ENCODE measurements at regions not wholly inside any gene's neighbourhood (a gene's known extent, or its start where the extent isn't known, plus 50 kb on each side); places are given as distances from the start of the nearest gene placed in this dataset.
"Not testable (repeated sequence)": the region's sequence is repeated elsewhere in the genome, so short reads cannot be mapped to it uniquely, and the experiment has no call there.

- no peak for DNase-seq
Observed at GRCh38 chr4:23070848-23071570, 378.3 kb downstream of the GBA3 start.

- no peak for DNase-seq
Observed at GRCh38 chr4:23068756-23069155, 376.0 kb downstream of the GBA3 start.

GRCh38 chr4:23068287-23068686 lies 375.6 kb downstream of the GBA3 start:
- DNase-seq, result no peak

DNA sequence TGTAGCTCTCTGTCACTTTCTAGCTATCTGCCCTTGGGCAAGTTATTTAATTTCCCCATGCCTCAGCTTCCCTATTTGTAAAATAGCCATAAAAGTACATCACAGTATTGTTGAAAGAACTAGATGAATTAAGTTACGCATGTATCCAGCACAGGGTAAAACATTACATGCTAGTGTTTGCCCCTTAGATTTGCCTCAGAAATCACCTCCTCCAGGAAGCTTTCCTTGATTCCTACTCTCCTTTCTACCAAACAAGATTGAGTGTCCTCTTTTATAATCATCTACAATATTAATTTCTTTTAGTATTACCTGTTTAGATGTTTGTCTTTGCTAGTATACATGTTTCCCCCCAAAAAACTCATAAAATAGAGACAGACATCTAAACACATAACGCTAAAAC lies 369.5 kb downstream of the GBA3 start:
- DNase-seq, result no peak

DNA sequence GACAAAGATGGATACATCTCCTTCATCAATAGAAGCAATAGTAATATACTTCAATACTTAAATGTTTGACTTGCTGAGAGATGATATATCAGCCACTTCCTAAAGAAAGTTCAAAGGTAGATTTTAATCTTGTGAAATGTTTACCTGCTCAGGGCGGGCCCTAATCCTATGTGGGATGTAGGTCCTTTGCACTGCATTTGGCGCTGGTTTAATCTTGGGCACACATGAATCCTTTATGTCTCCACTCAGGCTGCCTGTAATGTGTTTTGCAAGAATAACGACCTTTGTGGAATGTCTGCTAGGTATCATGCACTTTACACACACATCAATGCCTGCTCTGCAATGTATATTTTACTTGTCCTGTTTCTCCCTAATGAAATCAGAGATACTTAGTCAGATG lies 368.7 kb downstream of the GBA3 start:
- no peak for DNase-seq

- no peak for DNase-seq
Observed at GRCh38 chr4:23060776-23061175, 368.0 kb downstream of the GBA3 start.

DNA sequence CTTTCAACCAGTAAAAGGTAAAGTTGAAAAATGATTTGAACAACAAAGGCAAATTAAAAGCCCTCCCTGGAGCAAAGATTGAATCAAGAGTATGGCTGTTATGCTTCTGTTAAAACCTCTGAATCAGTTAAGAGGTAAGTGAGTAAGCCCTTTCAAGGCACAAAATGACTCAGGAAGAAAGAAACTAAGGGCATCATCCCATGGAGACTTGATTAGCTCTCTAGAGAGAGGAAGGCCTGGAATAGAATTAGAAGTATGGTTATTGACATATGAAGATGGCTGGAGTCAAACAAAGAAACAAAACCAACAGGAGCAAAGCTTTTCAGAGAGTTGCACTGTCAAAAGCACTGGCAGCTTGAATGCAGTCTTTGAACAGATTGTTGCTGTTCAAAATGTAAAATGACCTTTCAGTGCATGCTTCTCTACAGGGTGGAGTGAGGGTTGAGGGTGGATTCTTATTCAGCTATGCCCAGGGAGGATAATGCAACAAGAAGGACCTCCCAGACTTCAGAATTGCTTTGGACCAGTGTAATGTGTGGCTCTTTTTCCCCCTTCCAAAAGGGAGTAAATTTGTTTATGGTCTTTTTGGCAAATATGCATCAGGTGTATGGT lies 365.5 kb downstream of the GBA3 start:
- DNase-seq, result no peak

DNA sequence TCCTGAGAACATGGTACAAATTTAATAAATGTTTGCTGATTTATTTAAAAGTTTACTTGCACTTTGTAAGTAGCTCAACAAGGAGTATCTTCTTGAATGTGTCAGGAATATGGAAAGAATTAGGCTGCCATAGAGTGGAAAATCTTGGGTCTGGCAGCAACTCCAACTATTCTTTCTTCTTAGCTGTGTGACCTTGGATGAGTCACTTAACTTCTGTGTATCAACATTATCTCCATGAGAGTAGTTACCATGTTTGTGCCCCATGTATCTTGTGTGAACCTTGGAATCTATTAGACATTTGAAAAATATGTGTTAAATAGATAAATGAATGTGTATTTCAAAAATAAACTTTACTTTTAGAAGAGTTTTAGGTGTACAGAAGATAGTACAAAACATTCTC lies 348.8 kb downstream of the GBA3 start:
- DNase-seq, result no peak

- DNase-seq, result no peak
Observed at GRCh38 chr4:23040539-23040938, 347.8 kb downstream of the GBA3 start.

- DNase-seq, result no peak
Observed at GRCh38 chr4:23039818-23040217, 347.1 kb downstream of the GBA3 start.

- DNase-seq, result no peak
Observed at GRCh38 chr4:23038626-23039491, 346.1 kb downstream of the GBA3 start.

DNA sequence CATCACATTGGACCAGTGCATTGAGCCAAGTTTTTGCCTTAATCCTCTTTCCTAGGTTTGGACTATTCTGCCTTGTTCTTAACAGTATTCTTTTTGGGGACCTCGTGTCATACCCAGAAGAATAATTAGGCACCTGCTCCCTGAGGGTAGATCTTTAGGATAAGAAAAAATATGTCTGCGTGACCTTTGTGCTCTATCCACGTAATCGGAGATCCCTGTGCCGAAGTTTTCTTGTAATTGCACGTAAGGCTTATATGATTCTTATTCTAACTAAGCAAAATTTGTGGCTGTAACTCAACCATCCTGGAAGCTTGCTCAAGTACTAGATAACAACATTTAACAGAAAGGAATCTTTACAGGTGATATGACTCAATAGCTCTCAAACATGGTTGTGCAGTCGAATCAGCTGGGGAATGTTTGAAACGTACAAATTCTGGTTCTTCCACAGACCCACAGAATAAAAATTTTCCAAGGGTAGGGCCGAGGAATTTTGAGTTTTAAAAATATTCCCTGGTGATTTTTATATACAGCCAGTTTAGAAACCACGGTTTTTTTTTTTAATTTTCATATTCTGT lies 344.3 kb downstream of the GBA3 start:
- no peak for DNase-seq

DNA sequence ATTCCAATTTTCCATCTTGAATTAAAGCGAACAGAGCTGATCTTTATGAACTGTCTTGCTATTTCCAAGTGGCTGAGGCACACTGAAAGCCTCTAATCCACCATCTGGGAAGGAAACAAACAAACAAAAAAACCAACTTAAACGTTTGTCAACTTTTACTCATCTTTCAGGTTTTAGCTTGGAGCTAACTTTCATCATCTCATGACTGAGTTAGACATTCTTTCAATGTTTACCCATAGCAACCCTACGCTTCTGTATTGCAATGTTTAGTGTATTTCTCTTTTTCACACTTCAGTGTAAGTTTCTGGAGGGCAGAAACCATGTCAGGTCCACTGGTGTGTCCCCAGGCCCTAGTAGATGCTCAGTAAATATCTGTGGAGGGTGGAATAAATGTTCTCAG lies 343.8 kb downstream of the GBA3 start:
- DNase-seq, result no peak

- no peak for DNase-seq
Observed at GRCh38 chr4:23035521-23036056, 342.9 kb downstream of the GBA3 start.

- DNase-seq, result no peak
Observed at GRCh38 chr4:23034731-23035130, 342.0 kb downstream of the GBA3 start.

DNA sequence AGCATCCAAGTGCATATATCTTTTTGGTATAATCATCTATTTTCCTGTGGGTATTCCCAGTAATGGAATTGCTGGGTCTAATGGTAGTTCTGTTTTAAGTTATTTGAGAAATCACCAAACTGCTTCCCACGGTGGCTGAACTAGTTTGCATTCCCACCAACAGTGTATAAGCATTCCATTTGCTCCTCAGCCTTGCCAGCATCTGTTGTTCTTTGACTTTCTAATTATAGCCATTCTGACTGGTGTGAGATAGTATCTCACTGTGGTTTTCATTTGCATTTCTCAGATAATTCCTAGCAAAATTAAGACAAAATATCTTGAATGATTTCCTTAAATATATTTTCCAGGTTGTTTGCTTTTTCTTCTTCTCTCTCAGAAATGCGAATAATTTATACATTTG lies 341.1 kb downstream of the GBA3 start:
- no peak for DNase-seq

- no peak for DNase-seq
Observed at GRCh38 chr4:23028875-23029274, 336.1 kb downstream of the GBA3 start.

- DNase-seq, result no peak
Observed at GRCh38 chr4:23023666-23024065, 330.9 kb downstream of the GBA3 start.

DNA sequence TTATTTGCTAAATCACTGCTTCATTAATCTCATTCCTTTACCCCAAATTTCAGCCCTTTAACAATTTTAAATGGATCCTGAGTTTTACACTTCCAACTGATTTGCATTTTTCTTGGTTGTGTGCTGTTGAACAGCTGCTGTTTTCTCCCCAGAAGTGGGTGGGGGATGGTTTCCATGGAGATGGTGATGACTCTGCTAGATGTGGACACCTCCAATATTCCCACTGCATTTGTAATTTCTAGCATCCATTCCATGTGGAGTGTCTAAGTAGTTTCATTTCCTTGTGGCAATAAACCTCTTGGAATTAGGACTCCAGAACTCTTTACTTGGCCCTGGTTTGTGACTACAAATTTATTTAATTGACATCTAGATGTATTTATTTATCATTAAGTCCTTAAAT lies 330.4 kb downstream of the GBA3 start:
- no peak for DNase-seq

DNA sequence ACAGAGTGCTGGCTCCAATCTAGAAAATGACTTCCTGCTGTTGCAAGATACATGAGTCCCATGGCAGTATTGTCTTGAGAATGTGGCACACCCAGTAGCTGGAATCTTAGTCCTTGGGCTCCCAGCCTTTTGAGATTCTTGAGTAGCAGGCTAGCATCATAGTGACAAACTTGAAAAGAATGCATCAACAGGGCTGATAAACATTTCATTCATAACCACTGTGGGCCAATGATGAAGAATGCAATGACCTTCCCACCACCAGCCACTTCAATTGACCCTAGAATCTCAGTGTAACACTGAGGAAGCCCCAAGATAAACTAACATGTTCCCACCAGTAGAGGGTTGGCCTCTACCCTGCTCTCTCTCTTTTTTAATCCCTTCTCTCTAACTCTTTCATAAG lies 329.3 kb downstream of the GBA3 start:
- DNase-seq, result no peak

DNA sequence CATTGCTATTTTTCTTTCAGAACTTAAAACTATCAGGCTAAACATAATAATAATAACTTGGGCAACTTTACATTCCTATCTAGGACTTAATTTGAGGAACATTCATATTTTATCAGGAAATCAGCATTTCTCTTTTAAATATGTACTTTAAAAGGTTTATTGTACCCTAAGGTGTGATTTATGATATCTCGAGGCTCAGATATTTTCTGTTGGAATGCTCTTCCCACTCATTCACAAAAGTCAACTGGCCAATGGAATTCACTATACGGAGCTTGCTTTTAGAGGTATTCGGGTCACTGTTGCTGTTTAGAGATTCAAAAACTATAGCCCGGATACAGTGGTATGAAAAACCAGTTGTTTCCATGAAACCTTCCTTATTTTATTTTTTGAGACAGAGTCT lies 328.3 kb downstream of the GBA3 start:
- no peak for DNase-seq

- DNase-seq, result not testable (repeated sequence)
Observed at GRCh38 chr4:23020399-23020798, 327.7 kb downstream of the GBA3 start.

- DNase-seq, result no peak
Observed at GRCh38 chr4:23016981-23017380, 324.2 kb downstream of the GBA3 start.
